MM.1S (cell line): ENCODE measurements at regions not wholly inside any gene's neighbourhood (a gene's known extent, or its start where the extent isn't known, plus 50 kb on each side); places are given as distances from the start of the nearest gene placed in this dataset.

Source experiments
- EZH2 ChIP-seq: fragments of 300-600 bp; sonication (generic); optimal IDR thresholded peaks from 2 replicates; pipeline ENCODE3; 2017; ENCODE audit warnings: low read depth, mild to moderate bottlenecking, antibody characterized with exemption, low read length, mixed read lengths
- EZH2phosphoT487 ChIP-seq: fragments of 300-600 bp; sonication (generic); IDR thresholded peaks from 2 replicates; pipeline ENCODE4 v1.6.1; 2018; ENCODE audit warnings: antibody characterized with exemption, low read length
- TF ChIP-seq, protein P1 (sequence below): fragments of 300-600 bp; sonication (generic); IDR thresholded peaks from 2 replicates; pipeline ENCODE4 v1.5.1; 2016; ENCODE audit warnings: antibody characterized with exemption, low read length, mixed read lengths

DNA sequence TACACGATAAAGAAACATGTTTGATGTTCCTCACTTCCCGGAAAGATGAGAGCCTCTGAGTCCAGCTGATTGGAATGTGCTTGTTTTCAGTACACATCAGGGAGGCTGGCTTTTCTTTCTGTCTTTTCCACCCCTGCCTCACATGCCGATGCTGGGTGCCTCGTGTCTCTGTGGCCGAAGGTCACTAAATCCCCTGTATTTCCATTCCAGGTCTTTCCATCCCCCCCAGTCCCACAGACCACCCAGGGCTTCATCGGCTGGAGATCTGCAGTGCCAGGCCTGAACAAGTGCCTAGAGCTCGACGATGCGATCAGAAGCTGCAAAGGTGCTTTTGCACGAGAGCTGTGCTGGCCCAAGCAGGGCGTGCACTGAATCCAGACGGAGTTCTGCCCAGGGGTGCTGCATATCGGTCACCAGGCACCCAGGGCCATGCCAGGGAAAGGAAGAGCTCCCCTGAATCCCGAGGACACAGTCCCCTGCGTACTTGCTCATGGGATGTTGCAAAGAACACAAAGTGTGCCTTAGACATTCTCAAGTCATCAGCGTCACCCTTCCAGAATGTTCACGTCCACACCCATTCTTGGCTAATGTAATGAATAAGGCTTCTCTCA is 67.9 kb downstream of the ANKRD60 start:
- TF ChIP-seq, protein P1, sequence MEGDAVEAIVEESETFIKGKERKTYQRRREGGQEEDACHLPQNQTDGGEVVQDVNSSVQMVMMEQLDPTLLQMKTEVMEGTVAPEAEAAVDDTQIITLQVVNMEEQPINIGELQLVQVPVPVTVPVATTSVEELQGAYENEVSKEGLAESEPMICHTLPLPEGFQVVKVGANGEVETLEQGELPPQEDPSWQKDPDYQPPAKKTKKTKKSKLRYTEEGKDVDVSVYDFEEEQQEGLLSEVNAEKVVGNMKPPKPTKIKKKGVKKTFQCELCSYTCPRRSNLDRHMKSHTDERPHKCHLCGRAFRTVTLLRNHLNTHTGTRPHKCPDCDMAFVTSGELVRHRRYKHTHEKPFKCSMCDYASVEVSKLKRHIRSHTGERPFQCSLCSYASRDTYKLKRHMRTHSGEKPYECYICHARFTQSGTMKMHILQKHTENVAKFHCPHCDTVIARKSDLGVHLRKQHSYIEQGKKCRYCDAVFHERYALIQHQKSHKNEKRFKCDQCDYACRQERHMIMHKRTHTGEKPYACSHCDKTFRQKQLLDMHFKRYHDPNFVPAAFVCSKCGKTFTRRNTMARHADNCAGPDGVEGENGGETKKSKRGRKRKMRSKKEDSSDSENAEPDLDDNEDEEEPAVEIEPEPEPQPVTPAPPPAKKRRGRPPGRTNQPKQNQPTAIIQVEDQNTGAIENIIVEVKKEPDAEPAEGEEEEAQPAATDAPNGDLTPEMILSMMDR, result no peak
- no peak for TF ChIP-seq EZH2
- TF ChIP-seq EZH2phosphoT487, result no peak
